GM23338 (cell line): ENCODE measurements at regions not wholly inside any gene's neighbourhood (a gene's known extent, or its start where the extent isn't known, plus 50 kb on each side); places are given as distances from the start of the nearest gene placed in this dataset.

ENCODE experiments used
- ATAC-seq: fragments of 200-7000 bp; cut with Tn5 transposase; 3 replicates; pipeline ENCODE4 v1.9.1; 2020
- DNase-seq: peaks from one replicate; pipeline ENCODE4 v3.0.0-alpha.2; 2015; ENCODE audit warnings: low spot score
- H2AFZ ChIP-seq: fragments of 200-600 bp; sonication (generic); 2 replicates; pipeline ENCODE4 v1.8.0; 2016; ENCODE audit warnings: antibody characterized with exemption, mild to moderate bottlenecking, moderate library complexity
- H3F3A ChIP-seq: fragments of 200-600 bp; sonication (generic); replicated peaks from 2 replicates; pipeline ENCODE4 v1.8.0; 2017; ENCODE audit warnings: antibody characterized with exemption, mixed run types, low read depth
- H3K27ac ChIP-seq: fragments of 200-600 bp; sonication (generic); 2 replicates; pipeline ENCODE4 v1.6.1; 2016; ENCODE audit warnings: low read depth
- H3K27me3 ChIP-seq: fragments of 200-600 bp; sonication (generic); 2 replicates; pipeline ENCODE4 v1.8.0; 2016; ENCODE audit warnings: mild to moderate bottlenecking, mixed run types, moderate library complexity; ENCODE audit not compliant: insufficient read depth
- H3K36me3 ChIP-seq: fragments of 200-600 bp; sonication (generic); 2 replicates; pipeline ENCODE4 v1.8.0; 2016; ENCODE audit warnings: mild to moderate bottlenecking; ENCODE audit not compliant: insufficient read depth
- H3K4me1 ChIP-seq: fragments of 200-600 bp; sonication (generic); 2 replicates; pipeline ENCODE4 v1.8.0; 2016; ENCODE audit warnings: mild to moderate bottlenecking, moderate library complexity; ENCODE audit not compliant: insufficient read depth
- H3K4me2 ChIP-seq: fragments of 200-600 bp; sonication (generic); 2 replicates; pipeline ENCODE4 v1.7.1; 2017; ENCODE audit warnings: mixed run types
- H3K4me3 ChIP-seq: fragments of 200-600 bp; sonication (generic); 2 replicates; pipeline ENCODE4 v1.6.1; 2016; ENCODE audit warnings: mixed run types
- H3K79me2 ChIP-seq: fragments of 200-600 bp; sonication (generic); replicated peaks from 2 replicates; pipeline ENCODE4 v1.8.0; 2017; ENCODE audit warnings: mild to moderate bottlenecking; ENCODE audit not compliant: insufficient read depth
- H3K9me2 ChIP-seq: fragments of 200-600 bp; sonication (generic); 2 replicates; pipeline ENCODE4 v1.8.0; 2017; ENCODE audit not compliant: insufficient read depth
- H4K20me1 ChIP-seq: fragments of 200-600 bp; sonication (generic); replicated peaks from 2 replicates; pipeline ENCODE4 v1.8.0; 2017; ENCODE audit warnings: mild to moderate bottlenecking; ENCODE audit not compliant: insufficient read depth
- H3K27ac Mint-ChIP-seq: 2 replicates; pipeline ENCODE4 v1.8.0; 2020; ENCODE audit warnings: inconsistent platforms, mild to moderate bottlenecking, moderate library complexity, mixed read lengths
- H3K27me3 Mint-ChIP-seq: 3 replicates; pipeline ENCODE4 v1.8.0; 2022; ENCODE audit warnings: low read depth, mild to moderate bottlenecking, moderate library complexity, mixed read lengths, inconsistent platforms; ENCODE audit not compliant: insufficient read depth, poor library complexity
- H3K36me3 Mint-ChIP-seq: 3 replicates; pipeline ENCODE4 v1.8.0; 2021; ENCODE audit warnings: low read depth, mild to moderate bottlenecking, inconsistent platforms, moderate library complexity, mixed read lengths
- H3K4me1 Mint-ChIP-seq: 3 replicates; pipeline ENCODE4 v1.8.0; 2020; ENCODE audit warnings: mild to moderate bottlenecking, inconsistent platforms, mixed read lengths
- H3K4me3 Mint-ChIP-seq: 3 replicates; pipeline ENCODE4 v1.8.0; 2021; ENCODE audit warnings: moderate library complexity, mild to moderate bottlenecking, inconsistent platforms, mixed read lengths
- H3K9me3 Mint-ChIP-seq: 3 replicates; pipeline ENCODE4 v1.8.0; 2020; ENCODE audit warnings: moderate library complexity, mild to moderate bottlenecking, inconsistent platforms, mixed read lengths
- CREB1 ChIP-seq: fragments of 250-450 bp; sonication (Bioruptor Pico); IDR thresholded peaks from 2 replicates; pipeline ENCODE4 v1.5.0; 2020; ENCODE audit warnings: low read depth, mild to moderate bottlenecking, moderate library complexity
- CTCF ChIP-seq, 2 experiments: fragments of 200-600 bp in 1 of 2; sonication (generic) in 1 of 2; conservative IDR thresholded peaks; 2 replicates each; pipeline versions ENCODE4 v1.5.1 to v1.6.1; 2016 to 2017; ENCODE audit warnings: antibody characterized with exemption in 2 of 2, low read depth in 2 of 2, mild to moderate bottlenecking in 2 of 2, moderate library complexity in 1 of 2
- EZH2 ChIP-seq: fragments of 200-600 bp; sonication (generic); IDR thresholded peaks from one replicate; pipeline ENCODE4 v1.8.0; 2017; ENCODE audit warnings: antibody characterized with exemption, mild to moderate bottlenecking, low read depth; ENCODE audit not compliant: unreplicated experiment
- EZH2phosphoT487 ChIP-seq: fragments of 200-600 bp; sonication (generic); IDR thresholded peaks from one replicate; pipeline ENCODE4 v1.8.1; 2018; ENCODE audit warnings: antibody characterized with exemption; ENCODE audit not compliant: unreplicated experiment
- NANOG ChIP-seq: IDR thresholded peaks from 2 replicates; pipeline ENCODE4 v1.6.1; 2016; ENCODE audit warnings: antibody characterized with exemption, borderline replicate concordance
- POLR2AphosphoS5 ChIP-seq: IDR thresholded peaks from 2 replicates; pipeline ENCODE4 v1.6.1; 2016; ENCODE audit warnings: antibody characterized with exemption, low read depth
- REST ChIP-seq: IDR thresholded peaks from one replicate; pipeline ENCODE4 v1.6.1; 2018; ENCODE audit warnings: antibody characterized with exemption; ENCODE audit not compliant: unreplicated experiment
- ZNF331 ChIP-seq: fragments of 250-450 bp; sonication (Bioruptor Pico); IDR thresholded peaks from 2 replicates; pipeline ENCODE4 v1.5.0; 2020; ENCODE audit warnings: low read depth, mild to moderate bottlenecking, moderate library complexity

DNA sequence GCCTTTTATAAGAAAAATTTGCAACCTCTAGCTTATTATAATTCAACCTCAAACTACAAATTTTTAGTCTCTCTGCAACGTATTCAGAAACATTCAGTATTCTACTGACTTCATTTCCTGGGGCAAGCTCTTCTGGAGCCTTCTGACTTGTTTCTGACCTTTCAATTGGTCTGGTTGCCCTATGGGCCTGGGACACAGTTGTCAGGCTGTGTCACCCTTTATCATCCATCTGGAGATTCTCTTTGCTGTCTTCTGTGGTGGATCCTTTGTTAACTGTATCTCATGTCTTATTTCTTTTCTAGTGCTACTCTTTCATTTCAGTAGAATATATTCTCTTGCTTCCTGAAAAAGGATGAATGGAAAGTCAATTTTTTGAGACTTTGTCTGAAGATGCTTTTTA, 55.1 kb upstream of the PGRMC2 start:
- Histone ChIP-seq H2AFZ (no peak overlapping the region), H3K9me2 (0 out of 2 replicates have a peak, but pooled peaks cover 8% of the 10 kb centered on the region), H4K20me1 (0 out of 2 replicates have a peak, but pooled peaks cover 1% of the 10 kb centered on the region), H3K4me2 (no peak overlapping the region), H3K36me3 (no peaks in the 10 kb centered on the region), H3K27me3 (no peaks in the 10 kb centered on the region), H3F3A (no peaks in the 10 kb centered on the region), H3K79me2 (no peaks in the 10 kb centered on the region), H3K27ac (no peak overlapping the region), H3K4me3 (no peak overlapping the region), H3K4me1 (no peaks in the 10 kb centered on the region)
- TF ChIP-seq EZH2phosphoT487 = no peak
- no peak for TF ChIP-seq NANOG
- no peak for TF ChIP-seq ZNF331 (CRISPR knock-in tag)
- no peak for TF ChIP-seq EZH2
- no peak for TF ChIP-seq POLR2AphosphoS5
- no peak for TF ChIP-seq CREB1 (CRISPR knock-in tag)
- no peak for DNase-seq
- Mint-ChIP-seq H3K27ac (no peak overlapping the region), H3K36me3 (no peaks in the 10 kb centered on the region), H3K4me1 (no peaks in the 10 kb centered on the region; the same call in 2 of the 3 replicates), H3K9me3 (no peaks in the 10 kb centered on the region), H3K4me3 (no peak overlapping the region), H3K27me3 (peaks cover 5% of the 10 kb centered on the region)
- ATAC-seq = no peak

DNA sequence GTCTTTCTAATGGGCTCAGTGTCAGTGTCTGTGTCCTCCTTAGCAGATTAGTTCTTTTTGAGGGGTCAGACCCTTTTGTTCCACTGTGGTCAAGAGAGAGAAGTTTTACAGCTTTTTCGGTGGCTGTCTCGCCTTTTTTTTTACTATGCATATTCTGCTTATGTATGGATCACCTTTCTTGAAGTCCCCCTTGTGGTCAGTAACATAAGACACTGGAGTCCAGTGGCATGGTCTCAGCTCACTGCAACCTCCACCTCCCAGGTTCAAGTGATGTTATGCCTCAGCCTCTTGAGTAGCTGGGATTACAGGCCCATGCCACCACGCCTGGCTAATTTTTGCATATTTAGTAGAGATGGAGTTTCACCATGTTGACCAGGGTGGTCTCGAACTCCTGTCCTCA, 54.0 kb upstream of the PGRMC2 start:
- Histone ChIP-seq H3K4me2 (no peak overlapping the region), H3K27ac (no peak overlapping the region), H4K20me1 (0 out of 2 replicates have a peak, but pooled peaks cover 3% of the 10 kb centered on the region), H2AFZ (no peak overlapping the region), H3K27me3 (no peaks in the 10 kb centered on the region), H3K36me3 (no peaks in the 10 kb centered on the region), H3K4me1 (no peaks in the 10 kb centered on the region), H3K79me2 (no peaks in the 10 kb centered on the region), H3K4me3 (no peak overlapping the region), H3K9me2 (0 out of 2 replicates have a peak, but pooled peaks cover 8% of the 10 kb centered on the region), H3F3A (no peaks in the 10 kb centered on the region)
- Mint-ChIP-seq H3K27ac (no peak overlapping the region), H3K4me3 (no peak overlapping the region), H3K9me3 (no peaks in the 10 kb centered on the region), H3K27me3 (peaks cover 5% of the 10 kb centered on the region), H3K4me1 (no peaks in the 10 kb centered on the region), H3K36me3 (no peaks in the 10 kb centered on the region)
- no peak; the same call in 2 of the 3 replicates for ATAC-seq
- peak; percentile 27 to 40 for TF ChIP-seq CTCF (conservative IDR thresholded peaks at IDR 0.05; ENCODE audit: low read depth in 2 of 2)
- TF ChIP-seq NANOG = no peak
- DNase-seq = peak; percentile 37

GRCh38 chr4:128338634-128339355, 51.2 kb upstream of the PGRMC2 start:
- H3K27me3 Mint-ChIP-seq = peaks cover 5% of the 10 kb centered on the region
- Histone ChIP-seq H3K9me2 (peaks cover 8% of the 10 kb centered on the region), H3F3A (no peaks in the 10 kb centered on the region), H3K27ac (no peak overlapping the region), H2AFZ (no peak overlapping the region), H3K27me3 (no peaks in the 10 kb centered on the region), H4K20me1 (0 out of 2 replicates have a peak, but pooled peaks cover 3% of the 10 kb centered on the region), H3K4me3 (no peak overlapping the region), H3K79me2 (no peaks in the 10 kb centered on the region), H3K36me3 (no peaks in the 10 kb centered on the region), H3K4me2 (no peak overlapping the region), H3K4me1 (no peaks in the 10 kb centered on the region)
- no peaks in the 10 kb centered on the region; the same call in 2 of the 3 replicates for H3K4me1 Mint-ChIP-seq
- TF ChIP-seq REST (no peak), CREB1 (CRISPR knock-in tag) (no peak)
- no peak overlapping the region for H3K27ac Mint-ChIP-seq
- H3K9me3 Mint-ChIP-seq = no peaks in the 10 kb centered on the region
- ATAC-seq = no peak
- no peak overlapping the region for H3K4me3 Mint-ChIP-seq
- no peaks in the 10 kb centered on the region for H3K36me3 Mint-ChIP-seq
- no peak for DNase-seq
